IMR-90 (cell line): ENCODE measurements at regions not wholly inside any gene's neighbourhood (a gene's known extent, or its start where the extent isn't known, plus 50 kb on each side); places are given as distances from the start of the nearest gene placed in this dataset.

Source experiments
- ATAC-seq: fragments of 200-7000 bp; cut with Tn5 transposase; 2 replicates; pipeline ENCODE4 v1.9.1; 2020; ENCODE audit warnings: low read depth, mild to moderate bottlenecking, moderate library complexity
- BruUV-seq: library from RNA; stranded (reverse); fragments of 400-500 nt; replicated peaks from 2 replicates; lab custom pipeline; 2021; lab: Mats Ljungman, UMichigan
- CTCF ChIA-PET: fragments of 300-600 bp; formaldehyde crosslinking; extraction: SDS; loops from one replicate; lab custom pipeline; 2021; ENCODE audit warnings: antibody characterized with exemption; lab: Yijun Ruan, JAX
- POLR2A ChIA-PET: fragments of 300-600 bp; sonication (Branson Sonifier 250); formaldehyde crosslinking; loops from one replicate; lab custom pipeline; 2022; ENCODE audit warnings: antibody characterized with exemption; ENCODE audit not compliant: unreplicated experiment; lab: Charles Lee
- DNase-seq: peaks from one replicate; pipeline ENCODE4 v3.0.0; 2013
- H2AFZ ChIP-seq: replicated peaks from 2 replicates; pipeline ENCODE3; 2013; ENCODE audit warnings: low read length, mild to moderate bottlenecking; ENCODE audit not compliant: poor library complexity
- H2AK5ac ChIP-seq: 2 replicates; pipeline ENCODE4 v1.6.1; 2013; ENCODE audit warnings: low read depth, low read length, inconsistent platforms
- H2AK9ac ChIP-seq: replicated peaks from 2 replicates; pipeline ENCODE3; 2013; ENCODE audit warnings: mild to moderate bottlenecking, low read depth, low read length, moderate library complexity; ENCODE audit not compliant: poor library complexity
- H2BK120ac ChIP-seq: 2 replicates; pipeline ENCODE4 v1.6.1; 2013; ENCODE audit warnings: low read depth, low read length, inconsistent platforms
- H2BK15ac ChIP-seq: 3 replicates; pipeline ENCODE4 v1.6.1; 2013; ENCODE audit warnings: low read depth, low read length, inconsistent platforms
- H2BK20ac ChIP-seq: 2 replicates; pipeline ENCODE4 v1.6.1; 2013; ENCODE audit warnings: low read depth, mild to moderate bottlenecking, inconsistent platforms, low read length, moderate library complexity
- H2BK5ac ChIP-seq: 2 replicates; pipeline ENCODE4 v1.6.1; 2013; ENCODE audit warnings: mild to moderate bottlenecking, low read depth, low read length, inconsistent platforms; ENCODE audit not compliant: poor library complexity, severe bottlenecking
- H3K14ac ChIP-seq: replicated peaks from 2 replicates; pipeline ENCODE4 v1.6.1; 2013; ENCODE audit warnings: low read depth, low read length, inconsistent platforms
- H3K18ac ChIP-seq: 2 replicates; pipeline ENCODE4 v1.6.1; 2013; ENCODE audit warnings: low read depth, low read length, control low read depth
- H3K23ac ChIP-seq: 2 replicates; pipeline ENCODE4 v1.6.1; 2013; ENCODE audit warnings: low read depth, low read length, inconsistent platforms
- H3K27ac ChIP-seq: 2 replicates; pipeline ENCODE4 v1.5.1; 2013; ENCODE audit warnings: mild to moderate bottlenecking, control low read depth, low read length; ENCODE audit not compliant: insufficient read depth
- H3K27me3 ChIP-seq: 2 replicates; pipeline ENCODE4 v1.6.1; 2013; ENCODE audit warnings: low read length; ENCODE audit not compliant: control insufficient read depth, insufficient read depth
- H3K36me3 ChIP-seq: 2 replicates; pipeline ENCODE4 v1.6.1; 2013; ENCODE audit warnings: low read length, mixed read lengths; ENCODE audit not compliant: control insufficient read depth, insufficient read depth
- H3K4ac ChIP-seq: 2 replicates; pipeline ENCODE4 v1.6.1; 2013; ENCODE audit warnings: low read depth, low read length, inconsistent platforms
- H3K4me1 ChIP-seq: 2 replicates; pipeline ENCODE4 v1.6.1; 2013; ENCODE audit warnings: low read length, mixed read lengths; ENCODE audit not compliant: control insufficient read depth, insufficient read depth
- H3K4me2 ChIP-seq: 2 replicates; pipeline ENCODE4 v1.6.1; 2013; ENCODE audit warnings: low read depth, mild to moderate bottlenecking, control low read depth, low read length, moderate library complexity
- H3K4me3 ChIP-seq: 2 replicates; pipeline ENCODE4 v1.5.1; 2013; ENCODE audit warnings: low read depth, mild to moderate bottlenecking, control low read depth, low read length, moderate library complexity; ENCODE audit not compliant: insufficient read depth
- H3K56ac ChIP-seq: 2 replicates; pipeline ENCODE4 v1.6.1; 2013; ENCODE audit warnings: low read length, inconsistent platforms; ENCODE audit not compliant: insufficient read depth; ENCODE audit errors: extremely low read depth
- H3K79me1 ChIP-seq, 2 experiments: 2 replicates each; pipeline ENCODE4 v1.6.1; 2013; ENCODE audit warnings: low read length in 2 of 2, inconsistent platforms in 1 of 2, low read depth in 1 of 2
- H3K9ac ChIP-seq: 2 replicates; pipeline ENCODE4 v1.6.1; 2013; ENCODE audit warnings: low read depth, low read length, control low read depth
- H3K9me1 ChIP-seq: 2 replicates; pipeline ENCODE4 v1.6.1; 2013; ENCODE audit warnings: low read length, inconsistent platforms; ENCODE audit not compliant: insufficient read depth
- H3K9me3 ChIP-seq: 2 replicates; pipeline ENCODE4 v1.6.1; 2013; ENCODE audit warnings: low read length; ENCODE audit not compliant: control insufficient read depth, insufficient read depth
- H4K20me1 ChIP-seq: 2 replicates; pipeline ENCODE4 v1.6.1; 2013; ENCODE audit warnings: low read length, inconsistent platforms; ENCODE audit not compliant: insufficient read depth
- H4K5ac ChIP-seq: 2 replicates; pipeline ENCODE4 v1.6.1; 2013; ENCODE audit warnings: mild to moderate bottlenecking, low read depth, low read length, control low read depth
- H4K8ac ChIP-seq, 2 experiments: 2 replicates each; pipeline ENCODE4 v1.6.1; 2013; ENCODE audit warnings: low read depth in 2 of 2, low read length in 2 of 2, control low read depth in 1 of 2, inconsistent platforms in 1 of 2
- H4K91ac ChIP-seq: 2 replicates; pipeline ENCODE4 v1.6.1; 2013; ENCODE audit warnings: low read depth, low read length, inconsistent platforms; ENCODE audit not compliant: insufficient read depth
- BHLHE40 ChIP-seq: fragments of 150-350 bp; IDR thresholded peaks from 2 replicates; pipeline ENCODE4 v1.6.1; 2016; ENCODE audit warnings: mild to moderate bottlenecking, low read depth, low read length
- CEBPB ChIP-seq: IDR thresholded peaks from 2 replicates; pipeline ENCODE4 v1.6.1; 2012; ENCODE audit warnings: low read depth, low read length, improper control_type of control experiment
- CHD1 ChIP-seq: IDR thresholded peaks from 2 replicates; pipeline ENCODE4 v1.6.1; 2012; ENCODE audit warnings: low read depth, low read length, improper control_type of control experiment
- ELK1 ChIP-seq: fragments of 150-350 bp; IDR thresholded peaks from 2 replicates; pipeline ENCODE4 v1.6.1; 2016; ENCODE audit warnings: low read depth, mild to moderate bottlenecking, low read length, moderate library complexity, borderline replicate concordance
- FOS ChIP-seq: fragments of 150-350 bp; IDR thresholded peaks from 2 replicates; pipeline ENCODE4 v1.6.1; 2016; ENCODE audit warnings: low read depth, low read length
- MAFK ChIP-seq: IDR thresholded peaks from 2 replicates; pipeline ENCODE4 v1.6.1; 2012; ENCODE audit warnings: low read depth, low read length, improper control_type of control experiment
- MAZ ChIP-seq: IDR thresholded peaks from 2 replicates; pipeline ENCODE4 v1.6.1; 2012; ENCODE audit warnings: low read depth, mild to moderate bottlenecking, low read length, improper control_type of control experiment, moderate library complexity, borderline replicate concordance
- MXI1 ChIP-seq: IDR thresholded peaks from 2 replicates; pipeline ENCODE4 v1.6.1; 2012; ENCODE audit warnings: low read depth, mild to moderate bottlenecking, low read length, moderate library complexity, borderline replicate concordance
- NFE2L2 ChIP-seq: fragments of 150-350 bp; IDR thresholded peaks from 2 replicates; pipeline ENCODE4 v1.6.1; 2016; ENCODE audit warnings: low read depth, mild to moderate bottlenecking, low read length
- POLR2A ChIP-seq: IDR thresholded peaks from 2 replicates; pipeline ENCODE4 v1.6.1; 2012; ENCODE audit warnings: mild to moderate bottlenecking, low read depth, low read length
- RAD21 ChIP-seq: IDR thresholded peaks from 2 replicates; pipeline ENCODE4 v1.6.1; 2012; ENCODE audit warnings: low read length, improper control_type of control experiment
- RCOR1 ChIP-seq: IDR thresholded peaks from 2 replicates; pipeline ENCODE4 v1.6.1; 2012; ENCODE audit warnings: mild to moderate bottlenecking, low read length, improper control_type of control experiment; ENCODE audit not compliant: insufficient replicate concordance
- RFX5 ChIP-seq: IDR thresholded peaks from 2 replicates; pipeline ENCODE4 v1.8.0; 2012; ENCODE audit warnings: low read depth, mild to moderate bottlenecking, low read length, moderate library complexity
- SMC3 ChIP-seq: fragments of 150-350 bp; IDR thresholded peaks from 2 replicates; pipeline ENCODE4 v1.6.1; 2016; ENCODE audit warnings: low read depth, mild to moderate bottlenecking, antibody characterized with exemption, low read length, moderate library complexity
- WGBS, 2 experiments: methylation state at CpG; one replicate each; pipeline versions ENCODE4 v1.1.5 to v1.1.7; 2013; ENCODE audit warnings: missing lambda C conversion rate in 2 of 2; ENCODE audit not compliant: insufficient read length in 1 of 2; ENCODE audit errors: extremely low coverage in 2 of 2; 5-methylcytosine and 5-hydroxymethylcytosine counted together
- dilution Hi-C: fragments of 300-500 bp; cut with HindIII; formaldehyde crosslinking; loops from one replicate; pipeline ENCODE4 v1.14.3; 2018; ENCODE audit warnings: low sequenced_read_pairs; ENCODE audit not compliant: unreplicated experiment
- in situ Hi-C: fragments of 300-500 bp; cut with MboI; formaldehyde crosslinking; loops from 3 replicates; pipeline ENCODE4 v1.14.3; 2019; ENCODE audit warnings: low sequenced_read_pairs, inconsistent platforms, mixed read lengths
- intact Hi-C: fragments of 100-400 bp; cut with micrococcal nuclease; formaldehyde crosslinking; loops from 2 replicates; pipeline ENCODE4 v1.10.0; 2022
- TF ChIP-seq, protein P1 (sequence below): fragments of 150-350 bp; IDR thresholded peaks from 2 replicates; pipeline ENCODE4 v1.6.1; 2017; ENCODE audit warnings: mild to moderate bottlenecking, antibody characterized with exemption, low read length, low read depth
- TF ChIP-seq, protein P2 (sequence below): conservative IDR thresholded peaks from 2 replicates; pipeline ENCODE4 v1.5.1; 2012; ENCODE audit warnings: mild to moderate bottlenecking, low read depth, low read length, improper control_type of control experiment

DNA sequence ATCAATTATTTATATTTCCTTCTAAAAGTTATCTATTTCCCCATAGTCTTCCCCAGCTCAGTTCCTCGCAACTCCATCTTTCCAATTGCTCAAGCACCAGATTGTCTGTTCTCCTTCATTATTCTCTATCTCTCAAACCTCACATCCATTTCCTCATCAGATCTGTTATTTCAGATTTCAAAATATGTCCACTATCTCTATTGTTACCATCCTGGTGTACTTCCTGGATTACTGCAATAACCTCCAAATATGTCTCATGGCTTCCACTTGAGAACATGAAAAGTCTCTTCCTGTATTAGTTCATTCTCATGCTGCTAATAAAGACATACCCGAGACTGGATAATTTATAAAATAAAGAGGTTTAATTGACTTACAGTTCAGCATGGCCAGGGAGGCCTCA is 641.7 kb upstream of the ZEB2 start:
- no peak overlapping the region for H2BK5ac ChIP-seq
- no peak overlapping the region for H4K8ac ChIP-seq
- H4K91ac ChIP-seq, result no peak overlapping the region
- no peak overlapping the region for H3K56ac ChIP-seq
- ChIA-PET POLR2A (no interaction called here), CTCF (no interaction called here)
- dilution Hi-C loops, result no loop called here
- H3K18ac ChIP-seq, result no peak overlapping the region
- H3K9me1 ChIP-seq, result no peaks in the 10 kb centered on the region
- in situ Hi-C loops, result no loop called here
- no peak overlapping the region for H3K4ac ChIP-seq
- BruUV-seq, result no TSS peak
- no peaks in the 10 kb centered on the region for H3K36me3 ChIP-seq
- no peaks in the 10 kb centered on the region for H3K9me3 ChIP-seq
- H3K23ac ChIP-seq, result no peak overlapping the region
- H4K5ac ChIP-seq, result no peak overlapping the region
- WGBS, 2 experiments, result 100% methylated on average over 1 of the region's 2 CpGs; no CpG with 5 or more reads in 1 of the 2 experiments
- ATAC-seq (no peak), DNase-seq (no peak)
- H2AK5ac ChIP-seq, result no peak overlapping the region
- TF ChIP-seq, protein P1, sequence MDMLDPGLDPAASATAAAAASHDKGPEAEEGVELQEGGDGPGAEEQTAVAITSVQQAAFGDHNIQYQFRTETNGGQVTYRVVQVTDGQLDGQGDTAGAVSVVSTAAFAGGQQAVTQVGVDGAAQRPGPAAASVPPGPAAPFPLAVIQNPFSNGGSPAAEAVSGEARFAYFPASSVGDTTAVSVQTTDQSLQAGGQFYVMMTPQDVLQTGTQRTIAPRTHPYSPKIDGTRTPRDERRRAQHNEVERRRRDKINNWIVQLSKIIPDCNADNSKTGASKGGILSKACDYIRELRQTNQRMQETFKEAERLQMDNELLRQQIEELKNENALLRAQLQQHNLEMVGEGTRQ, result no peak
- TF ChIP-seq RFX5 (no peak), MXI1 (no peak), CHD1 (no peak), POLR2A (no peak), SMC3 (no peak), NFE2L2 (no peak), RAD21 (no peak), ELK1 (no peak), CEBPB (no peak), FOS (no peak), MAZ (no peak), RCOR1 (no peak), BHLHE40 (no peak), MAFK (no peak)
- TF ChIP-seq, protein P2, sequence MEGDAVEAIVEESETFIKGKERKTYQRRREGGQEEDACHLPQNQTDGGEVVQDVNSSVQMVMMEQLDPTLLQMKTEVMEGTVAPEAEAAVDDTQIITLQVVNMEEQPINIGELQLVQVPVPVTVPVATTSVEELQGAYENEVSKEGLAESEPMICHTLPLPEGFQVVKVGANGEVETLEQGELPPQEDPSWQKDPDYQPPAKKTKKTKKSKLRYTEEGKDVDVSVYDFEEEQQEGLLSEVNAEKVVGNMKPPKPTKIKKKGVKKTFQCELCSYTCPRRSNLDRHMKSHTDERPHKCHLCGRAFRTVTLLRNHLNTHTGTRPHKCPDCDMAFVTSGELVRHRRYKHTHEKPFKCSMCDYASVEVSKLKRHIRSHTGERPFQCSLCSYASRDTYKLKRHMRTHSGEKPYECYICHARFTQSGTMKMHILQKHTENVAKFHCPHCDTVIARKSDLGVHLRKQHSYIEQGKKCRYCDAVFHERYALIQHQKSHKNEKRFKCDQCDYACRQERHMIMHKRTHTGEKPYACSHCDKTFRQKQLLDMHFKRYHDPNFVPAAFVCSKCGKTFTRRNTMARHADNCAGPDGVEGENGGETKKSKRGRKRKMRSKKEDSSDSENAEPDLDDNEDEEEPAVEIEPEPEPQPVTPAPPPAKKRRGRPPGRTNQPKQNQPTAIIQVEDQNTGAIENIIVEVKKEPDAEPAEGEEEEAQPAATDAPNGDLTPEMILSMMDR, result no peak
- H2BK120ac ChIP-seq, result no peak overlapping the region
- no peak overlapping the region for H2BK15ac ChIP-seq
- H3K4me3 ChIP-seq, result no peak overlapping the region
- H2AK9ac ChIP-seq, result no peak overlapping the region
- H2AFZ ChIP-seq, result no peak overlapping the region
- H3K4me2 ChIP-seq, result no peak overlapping the region
- H3K14ac ChIP-seq, result no peak overlapping the region
- H3K4me1 ChIP-seq, result peaks cover 6% of the 10 kb centered on the region; the same call in 1 of the 2 replicates
- no peak overlapping the region for H3K9ac ChIP-seq
- no peaks in the 10 kb centered on the region for H4K20me1 ChIP-seq
- H3K79me1 ChIP-seq, result no peaks in the 10 kb centered on the region
- no peaks in the 10 kb centered on the region for H3K27me3 ChIP-seq
- no peak overlapping the region for H2BK20ac ChIP-seq
- intact Hi-C loops, result no loop called here
- no peak overlapping the region for H3K27ac ChIP-seq
